Activated naive CD4-positive, alpha-beta T cell treated with anti-CD3 and anti-CD28 coated beads, Interleukin-2, amount 50 U/mL, for 24 hours (primary cell): ENCODE measurements at regions not wholly inside any gene's neighbourhood (a gene's known extent, or its start where the extent isn't known, plus 50 kb on each side); places are given as distances from the start of the nearest gene placed in this dataset.
"Not testable (repeated sequence)": the region's sequence is repeated elsewhere in the genome, so short reads cannot be mapped to it uniquely, and the experiment has no call there.

Experiments
- H3K27ac Mint-ChIP-seq: one replicate; pipeline ENCODE4 v1.8.0; 2021; ENCODE audit warnings: mild to moderate bottlenecking, mixed read lengths
- H3K27me3 Mint-ChIP-seq: one replicate; pipeline ENCODE4 v1.8.0; 2021; ENCODE audit warnings: mixed read lengths
- H3K36me3 Mint-ChIP-seq: one replicate; pipeline ENCODE4 v1.8.0; 2021; ENCODE audit warnings: mixed read lengths
- H3K4me1 Mint-ChIP-seq: one replicate; pipeline ENCODE4 v1.8.0; 2021; ENCODE audit warnings: mixed read lengths
- H3K4me3 Mint-ChIP-seq: one replicate; pipeline ENCODE4 v1.8.0; 2021; ENCODE audit warnings: mild to moderate bottlenecking, mixed read lengths
- H3K9me3 Mint-ChIP-seq: one replicate; pipeline ENCODE4 v1.8.0; 2021; ENCODE audit warnings: mixed read lengths

GRCh38 chr7:13126347-13126746 is 438.9 kb downstream of the ARL4A start:
- Mint-ChIP-seq H3K27ac (no peak overlapping the region), H3K9me3 (peaks cover 8% of the 10 kb centered on the region), H3K36me3 (no peaks in the 10 kb centered on the region), H3K27me3 (peaks cover 7% of the 10 kb centered on the region), H3K4me3 (no peak overlapping the region), H3K4me1 (no peaks in the 10 kb centered on the region)

- peaks cover 4% of the 10 kb centered on the region for H3K9me3 Mint-ChIP-seq
- no peak overlapping the region for H3K27ac Mint-ChIP-seq
- no peaks in the 10 kb centered on the region for H3K36me3 Mint-ChIP-seq
- no peak overlapping the region for H3K4me3 Mint-ChIP-seq
- H3K27me3 Mint-ChIP-seq = peaks cover 7% of the 10 kb centered on the region
- H3K4me1 Mint-ChIP-seq = no peaks in the 10 kb centered on the region
Observed at GRCh38 chr7:13130321-13130720, 442.9 kb downstream of the ARL4A start.

GRCh38 chr7:13130906-13131305 is 443.5 kb downstream of the ARL4A start:
- not testable (repeated sequence) for H3K36me3 Mint-ChIP-seq, H3K9me3 Mint-ChIP-seq, H3K4me3 Mint-ChIP-seq, H3K4me1 Mint-ChIP-seq, H3K27me3 Mint-ChIP-seq, H3K27ac Mint-ChIP-seq

- H3K36me3 Mint-ChIP-seq = no peaks in the 10 kb centered on the region
- H3K4me1 Mint-ChIP-seq = no peaks in the 10 kb centered on the region
- H3K27me3 Mint-ChIP-seq = peaks cover 9% of the 10 kb centered on the region
- no peak overlapping the region for H3K27ac Mint-ChIP-seq
- no peaks in the 10 kb centered on the region for H3K9me3 Mint-ChIP-seq
- no peak overlapping the region for H3K4me3 Mint-ChIP-seq
Observed at GRCh38 chr7:13132314-13132713, 444.9 kb downstream of the ARL4A start.

- not testable (repeated sequence) for H3K27ac Mint-ChIP-seq, H3K4me1 Mint-ChIP-seq, H3K9me3 Mint-ChIP-seq, H3K27me3 Mint-ChIP-seq, H3K4me3 Mint-ChIP-seq, H3K36me3 Mint-ChIP-seq
Observed at GRCh38 chr7:13136345-13136744, 448.9 kb downstream of the ARL4A start.

- no peaks in the 10 kb centered on the region for H3K36me3 Mint-ChIP-seq
- H3K4me3 Mint-ChIP-seq = no peak overlapping the region
- H3K27ac Mint-ChIP-seq = no peak overlapping the region
- H3K9me3 Mint-ChIP-seq = no peaks in the 10 kb centered on the region
- peaks cover 4% of the 10 kb centered on the region for H3K27me3 Mint-ChIP-seq
- no peaks in the 10 kb centered on the region for H3K4me1 Mint-ChIP-seq
Observed at GRCh38 chr7:13139436-13139835, 452.0 kb downstream of the ARL4A start.

GRCh38 chr7:13144673-13145072 is 457.2 kb downstream of the ARL4A start:
- Mint-ChIP-seq H3K9me3 (no peaks in the 10 kb centered on the region), H3K4me1 (no peaks in the 10 kb centered on the region), H3K4me3 (no peak overlapping the region), H3K27me3 (peaks cover 2% of the 10 kb centered on the region), H3K36me3 (no peaks in the 10 kb centered on the region), H3K27ac (no peak overlapping the region)

- Mint-ChIP-seq H3K36me3 (no peaks in the 10 kb centered on the region), H3K27me3 (peaks cover 2% of the 10 kb centered on the region), H3K9me3 (no peaks in the 10 kb centered on the region), H3K4me1 (no peaks in the 10 kb centered on the region), H3K4me3 (no peak overlapping the region), H3K27ac (no peak overlapping the region)
Observed at GRCh38 chr7:13148548-13148947, 461.1 kb downstream of the ARL4A start.

GRCh38 chr7:13151978-13152377 is 464.5 kb downstream of the ARL4A start:
- Mint-ChIP-seq H3K27me3 (peaks cover 5% of the 10 kb centered on the region), H3K4me3 (no peak overlapping the region), H3K4me1 (no peaks in the 10 kb centered on the region), H3K36me3 (no peaks in the 10 kb centered on the region), H3K9me3 (no peaks in the 10 kb centered on the region), H3K27ac (no peak overlapping the region)

- peaks cover 5% of the 10 kb centered on the region for H3K27me3 Mint-ChIP-seq
- H3K9me3 Mint-ChIP-seq = no peaks in the 10 kb centered on the region
- no peaks in the 10 kb centered on the region for H3K4me1 Mint-ChIP-seq
- H3K4me3 Mint-ChIP-seq = no peak overlapping the region
- H3K36me3 Mint-ChIP-seq = no peaks in the 10 kb centered on the region
- H3K27ac Mint-ChIP-seq = no peak overlapping the region
Observed at GRCh38 chr7:13152755-13153154, 465.3 kb downstream of the ARL4A start.

GRCh38 chr7:13153266-13153665 is 465.8 kb downstream of the ARL4A start:
- Mint-ChIP-seq H3K9me3 (no peaks in the 10 kb centered on the region), H3K27ac (no peak overlapping the region), H3K36me3 (no peaks in the 10 kb centered on the region), H3K27me3 (peaks cover 4% of the 10 kb centered on the region), H3K4me3 (no peak overlapping the region), H3K4me1 (no peaks in the 10 kb centered on the region)

- Mint-ChIP-seq H3K27ac (no peak overlapping the region), H3K27me3 (peaks cover 3% of the 10 kb centered on the region), H3K4me1 (no peaks in the 10 kb centered on the region), H3K36me3 (no peaks in the 10 kb centered on the region), H3K9me3 (no peaks in the 10 kb centered on the region), H3K4me3 (no peak overlapping the region)
Observed at GRCh38 chr7:13153742-13154141, 466.3 kb downstream of the ARL4A start.

GRCh38 chr7:13155188-13155587 is 467.8 kb downstream of the ARL4A start:
- H3K27ac Mint-ChIP-seq = no peak overlapping the region
- no peaks in the 10 kb centered on the region for H3K9me3 Mint-ChIP-seq
- no peaks in the 10 kb centered on the region for H3K4me1 Mint-ChIP-seq
- no peak overlapping the region for H3K4me3 Mint-ChIP-seq
- no peaks in the 10 kb centered on the region for H3K36me3 Mint-ChIP-seq
- H3K27me3 Mint-ChIP-seq = peaks cover 3% of the 10 kb centered on the region

- no peaks in the 10 kb centered on the region for H3K36me3 Mint-ChIP-seq
- H3K4me1 Mint-ChIP-seq = no peaks in the 10 kb centered on the region
- no peaks in the 10 kb centered on the region for H3K9me3 Mint-ChIP-seq
- peaks cover 3% of the 10 kb centered on the region for H3K27me3 Mint-ChIP-seq
- no peak overlapping the region for H3K27ac Mint-ChIP-seq
- H3K4me3 Mint-ChIP-seq = no peak overlapping the region
Observed at GRCh38 chr7:13159003-13159402, 471.6 kb downstream of the ARL4A start.

- Mint-ChIP-seq H3K4me3 (no peak overlapping the region), H3K4me1 (no peaks in the 10 kb centered on the region), H3K27ac (no peak overlapping the region), H3K27me3 (peaks cover 3% of the 10 kb centered on the region), H3K9me3 (no peaks in the 10 kb centered on the region), H3K36me3 (no peaks in the 10 kb centered on the region)
Observed at GRCh38 chr7:13159467-13160184, 472.2 kb downstream of the ARL4A start.

- Mint-ChIP-seq H3K27me3 (peaks cover 6% of the 10 kb centered on the region), H3K9me3 (no peaks in the 10 kb centered on the region)
Observed at GRCh38 chr7:13161125-13161524, 473.7 kb downstream of the ARL4A start.

GRCh38 chr7:13165854-13166253 is 478.4 kb downstream of the ARL4A start:
- no peaks in the 10 kb centered on the region for H3K4me1 Mint-ChIP-seq
- H3K4me3 Mint-ChIP-seq = no peak overlapping the region
- H3K27ac Mint-ChIP-seq = no peak overlapping the region
- no peaks in the 10 kb centered on the region for H3K9me3 Mint-ChIP-seq
- no peaks in the 10 kb centered on the region for H3K36me3 Mint-ChIP-seq
- peaks cover 7% of the 10 kb centered on the region for H3K27me3 Mint-ChIP-seq

More at GRCh38 chr7:13161125-13161524, 473.7 kb downstream of the ARL4A start:
- Mint-ChIP-seq H3K27ac (no peak overlapping the region), H3K4me1 (no peaks in the 10 kb centered on the region), H3K4me3 (no peak overlapping the region), H3K36me3 (no peaks in the 10 kb centered on the region)
